ENCODE measurements at regions not wholly inside any gene's neighbourhood (a gene's known extent, or its start where the extent isn't known, plus 50 kb on each side); places are given as distances from the start of the nearest gene placed in this dataset.
A peak's percentile ranks its signal among the peaks of the same experiment; 100 is the strongest.

GRCh38 chr5:111672099-111672498, 84.9 kb downstream of the NREP start:
- Histone ChIP-seq H3K4me3 (ENCODE audit: low read length) (no peak overlapping the region), H3K27ac (ENCODE audit: low read length) (no peak overlapping the region), H3K4me2 (ENCODE audit: low read length) (no peak overlapping the region), H4K20me1 (ENCODE audit: insufficient read depth, low read length) (no peaks in the 10 kb centered on the region), H3K79me2 (ENCODE audit: low read length) (no peaks in the 10 kb centered on the region), H3K9ac (ENCODE audit: low read length) (no peak overlapping the region), H2AFZ (ENCODE audit: low read depth, low read length) (no peak overlapping the region), H3K4me1 (ENCODE audit: low read length) (no peaks in the 10 kb centered on the region), H3K36me3 (replicated peaks; ENCODE audit: low read depth, low read length) (no peaks in the 10 kb centered on the region), H3K27me3 (ENCODE audit: low read depth, low read length) (no peaks in the 10 kb centered on the region), H3K9me3 (ENCODE audit: insufficient read depth, low read length) (no peaks in the 10 kb centered on the region)
- TF ChIP-seq CTCF (IDR thresholded peaks at IDR 0.05; ENCODE audit: low read depth, low read length): no peak
- TF ChIP-seq EZH2phosphoT487 (IDR thresholded peaks at IDR 0.05; ENCODE audit: low read depth): no peak

- Histone ChIP-seq H3K79me2 (ENCODE audit: low read length) (no peaks in the 10 kb centered on the region), H3K9ac (ENCODE audit: low read length) (no peak overlapping the region), H3K27me3 (ENCODE audit: low read depth, low read length) (no peaks in the 10 kb centered on the region), H3K36me3 (replicated peaks; ENCODE audit: low read depth, low read length) (no peaks in the 10 kb centered on the region), H2AFZ (ENCODE audit: low read depth, low read length) (no peak overlapping the region), H4K20me1 (ENCODE audit: insufficient read depth, low read length) (no peaks in the 10 kb centered on the region), H3K4me1 (ENCODE audit: low read length) (no peaks in the 10 kb centered on the region), H3K4me2 (ENCODE audit: low read length) (no peak overlapping the region), H3K27ac (ENCODE audit: low read length) (no peak overlapping the region), H3K9me3 (ENCODE audit: insufficient read depth, low read length) (no peaks in the 10 kb centered on the region), H3K4me3 (ENCODE audit: low read length) (no peak overlapping the region)
- TF ChIP-seq CTCF (IDR thresholded peaks at IDR 0.05; ENCODE audit: low read depth, low read length): no peak
- TF ChIP-seq EZH2phosphoT487 (IDR thresholded peaks at IDR 0.05; ENCODE audit: low read depth): no peak
Observed at GRCh38 chr5:111670826-111671492, 86.0 kb downstream of the NREP start.

- Histone ChIP-seq H3K9me3 (ENCODE audit: insufficient read depth, low read length) (no peaks in the 10 kb centered on the region), H3K9ac (ENCODE audit: low read length) (no peak overlapping the region), H3K4me2 (ENCODE audit: low read length) (no peak overlapping the region), H3K4me3 (ENCODE audit: low read length) (no peak overlapping the region), H3K27ac (ENCODE audit: low read length) (no peak overlapping the region), H2AFZ (ENCODE audit: low read depth, low read length) (no peak overlapping the region), H3K27me3 (ENCODE audit: low read depth, low read length) (no peaks in the 10 kb centered on the region), H3K36me3 (replicated peaks; ENCODE audit: low read depth, low read length) (no peaks in the 10 kb centered on the region), H3K79me2 (ENCODE audit: low read length) (no peaks in the 10 kb centered on the region), H3K4me1 (ENCODE audit: low read length) (no peaks in the 10 kb centered on the region), H4K20me1 (ENCODE audit: insufficient read depth, low read length) (no peaks in the 10 kb centered on the region)
- TF ChIP-seq EZH2phosphoT487 (IDR thresholded peaks at IDR 0.05; ENCODE audit: low read depth) (no peak), CTCF (IDR thresholded peaks at IDR 0.05; ENCODE audit: low read depth, low read length) (no peak)
Observed at GRCh38 chr5:111668477-111669414, 88.2 kb downstream of the NREP start.

GRCh38 chr5:111667128-111667736, 89.8 kb downstream of the NREP start:
- no peaks in the 10 kb centered on the region for H3K4me1 ChIP-seq (ENCODE audit: low read length)
- no peak overlapping the region for H3K4me3 ChIP-seq (ENCODE audit: low read length)
- H3K9ac ChIP-seq (ENCODE audit: low read length): no peak overlapping the region
- H3K27me3 ChIP-seq (ENCODE audit: low read depth, low read length): no peaks in the 10 kb centered on the region
- no peaks in the 10 kb centered on the region for H3K9me3 ChIP-seq (ENCODE audit: insufficient read depth, low read length)
- no peaks in the 10 kb centered on the region for H3K36me3 ChIP-seq (replicated peaks; ENCODE audit: low read depth, low read length)
- TF ChIP-seq EZH2phosphoT487 (IDR thresholded peaks at IDR 0.05; ENCODE audit: low read depth) (no peak), CTCF (IDR thresholded peaks at IDR 0.05; ENCODE audit: low read depth, low read length) (no peak)
- H4K20me1 ChIP-seq (ENCODE audit: insufficient read depth, low read length): no peaks in the 10 kb centered on the region
- no peak overlapping the region for H3K27ac ChIP-seq (ENCODE audit: low read length)
- 0 out of 2 replicates have a peak overlapping the region, but pooled peaks have one; percentile 21 for H2AFZ ChIP-seq (ENCODE audit: low read depth, low read length)
- no peaks in the 10 kb centered on the region for H3K79me2 ChIP-seq (ENCODE audit: low read length)
- no peak overlapping the region for H3K4me2 ChIP-seq (ENCODE audit: low read length)
